GM23338 (cell line): ENCODE measurements at regions not wholly inside any gene's neighbourhood (a gene's known extent, or its start where the extent isn't known, plus 50 kb on each side); places are given as distances from the start of the nearest gene placed in this dataset.
A peak's percentile ranks its signal among the peaks of the same experiment; 100 is the strongest.

Experiments used
- ATAC-seq: fragments of 200-7000 bp; cut with Tn5 transposase; 3 replicates; pipeline ENCODE4 v1.9.1; 2020
- DNase-seq: peaks from one replicate; pipeline ENCODE4 v3.0.0-alpha.2; 2015; ENCODE audit warnings: low spot score
- H2AFZ ChIP-seq: fragments of 200-600 bp; sonication (generic); 2 replicates; pipeline ENCODE4 v1.8.0; 2016; ENCODE audit warnings: antibody characterized with exemption, mild to moderate bottlenecking, moderate library complexity
- H3F3A ChIP-seq: fragments of 200-600 bp; sonication (generic); replicated peaks from 2 replicates; pipeline ENCODE4 v1.8.0; 2017; ENCODE audit warnings: antibody characterized with exemption, mixed run types, low read depth
- H3K27ac ChIP-seq: fragments of 200-600 bp; sonication (generic); 2 replicates; pipeline ENCODE4 v1.6.1; 2016; ENCODE audit warnings: low read depth
- H3K27me3 ChIP-seq: fragments of 200-600 bp; sonication (generic); 2 replicates; pipeline ENCODE4 v1.8.0; 2016; ENCODE audit warnings: mild to moderate bottlenecking, mixed run types, moderate library complexity; ENCODE audit not compliant: insufficient read depth
- H3K36me3 ChIP-seq: fragments of 200-600 bp; sonication (generic); 2 replicates; pipeline ENCODE4 v1.8.0; 2016; ENCODE audit warnings: mild to moderate bottlenecking; ENCODE audit not compliant: insufficient read depth
- H3K4me1 ChIP-seq: fragments of 200-600 bp; sonication (generic); 2 replicates; pipeline ENCODE4 v1.8.0; 2016; ENCODE audit warnings: mild to moderate bottlenecking, moderate library complexity; ENCODE audit not compliant: insufficient read depth
- H3K4me2 ChIP-seq: fragments of 200-600 bp; sonication (generic); 2 replicates; pipeline ENCODE4 v1.7.1; 2017; ENCODE audit warnings: mixed run types
- H3K4me3 ChIP-seq: fragments of 200-600 bp; sonication (generic); 2 replicates; pipeline ENCODE4 v1.6.1; 2016; ENCODE audit warnings: mixed run types
- H3K79me2 ChIP-seq: fragments of 200-600 bp; sonication (generic); replicated peaks from 2 replicates; pipeline ENCODE4 v1.8.0; 2017; ENCODE audit warnings: mild to moderate bottlenecking; ENCODE audit not compliant: insufficient read depth
- H3K9me2 ChIP-seq: fragments of 200-600 bp; sonication (generic); 2 replicates; pipeline ENCODE4 v1.8.0; 2017; ENCODE audit not compliant: insufficient read depth
- H4K20me1 ChIP-seq: fragments of 200-600 bp; sonication (generic); replicated peaks from 2 replicates; pipeline ENCODE4 v1.8.0; 2017; ENCODE audit warnings: mild to moderate bottlenecking; ENCODE audit not compliant: insufficient read depth
- H3K27ac Mint-ChIP-seq: 2 replicates; pipeline ENCODE4 v1.8.0; 2020; ENCODE audit warnings: inconsistent platforms, mild to moderate bottlenecking, moderate library complexity, mixed read lengths
- H3K27me3 Mint-ChIP-seq: 3 replicates; pipeline ENCODE4 v1.8.0; 2022; ENCODE audit warnings: low read depth, mild to moderate bottlenecking, moderate library complexity, mixed read lengths, inconsistent platforms; ENCODE audit not compliant: insufficient read depth, poor library complexity
- H3K36me3 Mint-ChIP-seq: 3 replicates; pipeline ENCODE4 v1.8.0; 2021; ENCODE audit warnings: low read depth, mild to moderate bottlenecking, inconsistent platforms, moderate library complexity, mixed read lengths
- H3K4me1 Mint-ChIP-seq: 3 replicates; pipeline ENCODE4 v1.8.0; 2020; ENCODE audit warnings: mild to moderate bottlenecking, inconsistent platforms, mixed read lengths
- H3K4me3 Mint-ChIP-seq: 3 replicates; pipeline ENCODE4 v1.8.0; 2021; ENCODE audit warnings: moderate library complexity, mild to moderate bottlenecking, inconsistent platforms, mixed read lengths
- H3K9me3 Mint-ChIP-seq: 3 replicates; pipeline ENCODE4 v1.8.0; 2020; ENCODE audit warnings: moderate library complexity, mild to moderate bottlenecking, inconsistent platforms, mixed read lengths
- CREB1 ChIP-seq: fragments of 250-450 bp; sonication (Bioruptor Pico); IDR thresholded peaks from 2 replicates; pipeline ENCODE4 v1.5.0; 2020; ENCODE audit warnings: low read depth, mild to moderate bottlenecking, moderate library complexity
- CTCF ChIP-seq, 2 experiments: fragments of 200-600 bp in 1 of 2; sonication (generic) in 1 of 2; conservative IDR thresholded peaks; 2 replicates each; pipeline versions ENCODE4 v1.5.1 to v1.6.1; 2016 to 2017; ENCODE audit warnings: antibody characterized with exemption in 2 of 2, low read depth in 2 of 2, mild to moderate bottlenecking in 2 of 2, moderate library complexity in 1 of 2
- EZH2phosphoT487 ChIP-seq: fragments of 200-600 bp; sonication (generic); IDR thresholded peaks from one replicate; pipeline ENCODE4 v1.8.1; 2018; ENCODE audit warnings: antibody characterized with exemption; ENCODE audit not compliant: unreplicated experiment
- JUNB ChIP-seq: IDR thresholded peaks from one replicate; pipeline ENCODE4 v1.6.1; 2016; ENCODE audit warnings: antibody characterized with exemption; ENCODE audit not compliant: unreplicated experiment
- POLR2AphosphoS5 ChIP-seq: IDR thresholded peaks from 2 replicates; pipeline ENCODE4 v1.6.1; 2016; ENCODE audit warnings: antibody characterized with exemption, low read depth
- STAT1 ChIP-seq: IDR thresholded peaks from one replicate; pipeline ENCODE4 v1.6.1; 2016; ENCODE audit warnings: antibody characterized with exemption; ENCODE audit not compliant: unreplicated experiment
- ZNF114 ChIP-seq: fragments of 250-450 bp; sonication (Bioruptor Pico); IDR thresholded peaks from 2 replicates; pipeline ENCODE4 v1.5.0; 2020; ENCODE audit warnings: mild to moderate bottlenecking, moderate library complexity
- ZNF331 ChIP-seq: fragments of 250-450 bp; sonication (Bioruptor Pico); IDR thresholded peaks from 2 replicates; pipeline ENCODE4 v1.5.0; 2020; ENCODE audit warnings: low read depth, mild to moderate bottlenecking, moderate library complexity
- ZNF462 ChIP-seq: fragments of 250-450 bp; sonication (Bioruptor Pico); IDR thresholded peaks from 2 replicates; pipeline ENCODE4 v1.5.0; 2020; ENCODE audit warnings: mild to moderate bottlenecking, moderate library complexity

- peak; percentile 100 for ATAC-seq
- no peaks in the 10 kb centered on the region for H3K27me3 ChIP-seq
- peak; percentile 92 for DNase-seq
- H3K4me3 Mint-ChIP-seq, result no peak overlapping the region
- H3K9me2 ChIP-seq, result 0 out of 2 replicates have a peak, but pooled peaks cover 6% of the 10 kb centered on the region
- no peak overlapping the region for H3K4me2 ChIP-seq
- H3K4me1 Mint-ChIP-seq, result 0 out of 3 replicates have a peak, but pooled peaks cover 3% of the 10 kb centered on the region
- 0 out of 2 replicates have a peak, but pooled peaks cover 8% of the 10 kb centered on the region for H3K36me3 ChIP-seq
- TF ChIP-seq ZNF331 (CRISPR knock-in tag) (no peak), STAT1 (no peak), ZNF114 (no peak), CREB1 (CRISPR knock-in tag) (no peak), CTCF (conservative IDR thresholded peaks at IDR 0.05; ENCODE audit: low read depth in 2 of 2) (peak; percentile 87 to 98)
- no peak overlapping the region for H3K4me3 ChIP-seq
- H3K27ac Mint-ChIP-seq, result no peak overlapping the region
- H3K4me1 ChIP-seq, result no peaks in the 10 kb centered on the region; the same call in 1 of the 2 replicates
- H3F3A ChIP-seq, result no peaks in the 10 kb centered on the region
- peaks cover 11% of the 10 kb centered on the region for H3K27me3 Mint-ChIP-seq
- peak overlapping the region; percentile 98 for H2AFZ ChIP-seq
- peaks cover 21% of the 10 kb centered on the region for H3K9me3 Mint-ChIP-seq
- no peak overlapping the region for H3K27ac ChIP-seq
- H4K20me1 ChIP-seq, result no peaks in the 10 kb centered on the region
- peaks cover 18% of the 10 kb centered on the region for H3K36me3 Mint-ChIP-seq
- H3K79me2 ChIP-seq, result no peaks in the 10 kb centered on the region
Measured at GRCh38 chr12:65556676-65557437, 267.4 kb upstream of the HMGA2 start.

GRCh38 chr12:65557438-65558181 is 266.7 kb upstream of the HMGA2 start:
- Histone ChIP-seq H2AFZ (peak overlapping the region; percentile 98; the same call in 1 of the 2 replicates), H3K79me2 (no peaks in the 10 kb centered on the region), H3K27ac (no peak overlapping the region), H3K36me3 (0 out of 2 replicates have a peak, but pooled peaks cover 8% of the 10 kb centered on the region), H3K4me1 (no peaks in the 10 kb centered on the region; the same call in 1 of the 2 replicates), H4K20me1 (no peaks in the 10 kb centered on the region), H3F3A (no peaks in the 10 kb centered on the region), H3K27me3 (no peaks in the 10 kb centered on the region), H3K4me2 (no peak overlapping the region), H3K9me2 (peaks cover 7% of the 10 kb centered on the region; the same call in 1 of the 2 replicates), H3K4me3 (no peak overlapping the region)
- Mint-ChIP-seq H3K36me3 (peaks cover 18% of the 10 kb centered on the region), H3K4me3 (no peak overlapping the region), H3K9me3 (peaks cover 21% of the 10 kb centered on the region), H3K27me3 (peaks cover 11% of the 10 kb centered on the region), H3K4me1 (0 out of 3 replicates have a peak, but pooled peaks cover 3% of the 10 kb centered on the region), H3K27ac (no peak overlapping the region)
- DNase-seq, result no peak
- no peak for ATAC-seq
- TF ChIP-seq POLR2AphosphoS5, result no peak
- no peak for TF ChIP-seq JUNB
- TF ChIP-seq STAT1, result no peak
- TF ChIP-seq ZNF462 (CRISPR knock-in tag), result no peak
- TF ChIP-seq ZNF331 (CRISPR knock-in tag), result no peak
- no peak for TF ChIP-seq CTCF (conservative IDR thresholded peaks at IDR 0.05; ENCODE audit: low read depth in 2 of 2)
- TF ChIP-seq EZH2phosphoT487, result no peak
